ENCODE measurements at regions not wholly inside any gene's neighbourhood (a gene's known extent, or its start where the extent isn't known, plus 50 kb on each side); places are given as distances from the start of the nearest gene placed in this dataset.

DNA sequence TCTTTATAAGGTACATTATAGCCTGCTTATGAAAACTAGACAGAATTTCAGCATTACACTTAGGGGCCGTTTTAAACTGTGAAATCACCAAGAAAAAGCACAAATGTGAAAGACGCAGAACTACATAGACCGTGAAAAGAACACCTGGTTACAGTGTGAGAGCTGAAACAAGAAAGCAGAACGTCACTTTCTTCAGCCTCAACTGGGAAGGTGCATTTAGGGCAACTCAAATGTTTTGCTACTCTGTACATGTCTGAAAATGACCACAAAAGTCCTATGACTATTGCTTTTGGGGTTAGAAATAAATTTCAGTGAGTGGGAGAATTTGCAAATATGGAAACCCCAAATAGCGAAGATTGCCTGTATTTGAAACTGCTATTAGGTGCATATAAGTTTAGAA lies 268.7 kb downstream of the OLFM3 start:
- no peak for TF ChIP-seq EP300 (IDR thresholded peaks at IDR 0.05)
- TF ChIP-seq, protein P1, sequence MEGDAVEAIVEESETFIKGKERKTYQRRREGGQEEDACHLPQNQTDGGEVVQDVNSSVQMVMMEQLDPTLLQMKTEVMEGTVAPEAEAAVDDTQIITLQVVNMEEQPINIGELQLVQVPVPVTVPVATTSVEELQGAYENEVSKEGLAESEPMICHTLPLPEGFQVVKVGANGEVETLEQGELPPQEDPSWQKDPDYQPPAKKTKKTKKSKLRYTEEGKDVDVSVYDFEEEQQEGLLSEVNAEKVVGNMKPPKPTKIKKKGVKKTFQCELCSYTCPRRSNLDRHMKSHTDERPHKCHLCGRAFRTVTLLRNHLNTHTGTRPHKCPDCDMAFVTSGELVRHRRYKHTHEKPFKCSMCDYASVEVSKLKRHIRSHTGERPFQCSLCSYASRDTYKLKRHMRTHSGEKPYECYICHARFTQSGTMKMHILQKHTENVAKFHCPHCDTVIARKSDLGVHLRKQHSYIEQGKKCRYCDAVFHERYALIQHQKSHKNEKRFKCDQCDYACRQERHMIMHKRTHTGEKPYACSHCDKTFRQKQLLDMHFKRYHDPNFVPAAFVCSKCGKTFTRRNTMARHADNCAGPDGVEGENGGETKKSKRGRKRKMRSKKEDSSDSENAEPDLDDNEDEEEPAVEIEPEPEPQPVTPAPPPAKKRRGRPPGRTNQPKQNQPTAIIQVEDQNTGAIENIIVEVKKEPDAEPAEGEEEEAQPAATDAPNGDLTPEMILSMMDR (IDR thresholded peaks at IDR 0.05), result no peak
- TF ChIP-seq POLR2A (IDR thresholded peaks at IDR 0.05), result no peak

All from gastroesophageal sphincter (tissue), 3 donors.